GM21576 (cell line): ENCODE measurements at regions not wholly inside any gene's neighbourhood (a gene's known extent, or its start where the extent isn't known, plus 50 kb on each side); places are given as distances from the start of the nearest gene placed in this dataset.

Experiments used
- ATAC-seq: cut with Tn5 transposase; IDR thresholded peaks from one replicate; pipeline ENCODE4 v1.9.1; 2021; ENCODE audit warnings: mild to moderate bottlenecking, moderate library complexity; ENCODE audit not compliant: unreplicated experiment

GRCh38 chr9:7899753-7900152 lies 100.2 kb upstream of the DMAC1 start:
- ATAC-seq, result no peak

- ATAC-seq, result no peak
Measured at GRCh38 chr9:7894231-7894630, 94.7 kb upstream of the DMAC1 start.

- ATAC-seq, result no peak
Measured at GRCh38 chr9:7892975-7893374, 93.4 kb upstream of the DMAC1 start.

DNA sequence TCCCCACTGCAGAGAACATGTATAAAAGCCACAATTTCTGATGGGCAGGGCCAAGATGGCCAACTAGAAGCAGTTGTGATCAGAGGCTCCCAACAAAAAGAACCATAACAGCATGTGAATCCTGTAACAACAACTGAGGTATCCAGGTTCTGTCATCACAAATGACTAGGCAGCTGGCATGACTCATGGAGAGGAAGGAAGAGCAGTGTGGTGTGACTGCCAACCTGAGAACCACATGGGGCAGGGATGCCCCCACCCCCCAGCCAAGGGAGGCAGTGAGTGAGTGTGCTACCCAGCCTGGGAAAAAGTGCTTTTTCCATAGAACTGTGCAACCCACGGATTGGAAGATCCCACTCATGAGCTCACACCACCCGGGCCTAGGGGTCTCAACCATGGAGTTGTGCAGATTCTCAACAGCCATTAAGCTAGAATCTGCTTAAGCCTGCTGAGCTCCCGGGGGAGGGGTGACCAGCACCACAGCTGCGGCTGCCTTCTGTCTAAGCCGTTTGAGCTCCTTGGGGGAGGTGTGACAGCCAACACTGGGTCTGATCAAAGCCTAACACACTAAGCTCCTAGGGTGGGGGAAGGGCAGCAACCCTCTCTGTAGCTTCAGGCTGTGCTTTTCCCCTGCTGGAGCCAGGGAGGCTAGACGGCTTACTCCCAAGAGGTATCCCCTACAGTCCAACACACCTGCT lies 80.1 kb upstream of the DMAC1 start:
- ATAC-seq, result no peak

DNA sequence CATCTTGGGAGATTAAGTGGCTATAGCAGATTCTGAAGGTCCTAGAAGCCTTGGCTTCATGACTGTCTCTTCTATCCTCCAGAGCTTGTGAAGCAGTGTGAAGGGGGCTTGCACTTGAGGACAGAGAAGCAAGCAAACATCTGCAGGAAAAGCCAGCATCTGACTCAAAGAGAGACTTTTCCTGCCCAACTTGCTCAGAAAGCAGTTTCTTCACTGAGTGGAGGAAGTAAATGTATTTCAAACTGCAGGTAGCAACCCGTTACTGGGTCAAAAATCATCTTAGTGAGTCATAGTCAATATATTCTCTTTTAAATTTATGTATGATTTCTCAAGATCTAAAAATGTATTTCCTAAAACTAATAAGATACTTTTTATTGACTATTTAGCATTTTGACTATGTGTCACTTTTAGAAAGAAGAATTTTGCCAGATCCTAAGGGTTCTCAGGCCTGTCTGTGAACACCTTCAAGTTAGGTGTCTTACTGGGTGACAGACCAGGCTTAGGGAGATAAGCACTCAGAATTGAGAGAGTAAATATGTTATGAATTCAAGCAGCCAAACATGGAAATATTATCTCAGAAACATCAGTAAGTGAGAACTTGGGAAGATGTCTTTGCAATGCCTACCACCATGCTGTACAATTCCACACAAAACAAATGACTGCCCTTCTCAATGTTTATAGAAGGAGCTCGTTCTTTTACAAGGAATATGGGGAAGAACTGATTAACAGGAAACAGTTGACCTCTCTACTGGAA lies 72.6 kb upstream of the DMAC1 start:
- no peak for ATAC-seq

DNA sequence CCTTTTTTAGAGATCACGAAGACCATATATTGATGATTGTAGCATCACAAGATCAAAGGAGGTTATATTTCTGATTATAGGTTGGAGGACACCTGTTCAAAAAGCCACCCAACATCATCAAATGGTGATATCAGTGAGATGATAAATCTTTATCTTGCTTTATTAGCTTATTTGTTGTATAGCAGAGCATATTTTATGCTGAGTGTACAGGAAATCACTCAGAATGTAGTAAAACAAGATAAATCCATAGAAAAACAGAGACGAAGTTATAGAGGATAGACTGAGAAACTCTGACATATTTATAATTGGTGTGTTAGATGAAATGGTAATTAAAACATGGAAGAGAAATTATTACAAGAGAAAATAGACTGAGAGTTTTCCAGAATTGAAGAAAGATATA lies 69.8 kb upstream of the DMAC1 start:
- ATAC-seq, result no peak

- no peak for ATAC-seq
Measured at GRCh38 chr9:7862170-7862569, 62.6 kb upstream of the DMAC1 start.

- no peak for ATAC-seq
Measured at GRCh38 chr9:7861086-7861485, 61.5 kb upstream of the DMAC1 start.

DNA sequence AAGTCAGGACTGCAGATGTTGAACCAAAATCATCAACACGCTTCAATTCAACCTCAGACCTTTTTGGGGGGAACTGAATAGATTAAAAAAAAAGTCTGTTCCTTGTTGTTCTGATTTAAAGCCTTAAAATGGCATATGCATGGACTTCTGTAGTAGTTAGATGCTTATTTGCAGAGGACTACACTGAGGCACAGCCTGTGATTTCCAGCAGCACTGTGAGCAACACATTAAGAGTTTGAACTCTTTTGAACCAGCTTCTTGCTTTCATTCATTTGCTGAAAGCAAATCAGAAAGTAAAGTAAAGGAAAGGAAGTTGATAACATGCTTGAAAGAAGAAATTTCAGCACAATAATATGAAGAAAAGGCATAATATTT lies 60.7 kb upstream of the DMAC1 start:
- no peak for ATAC-seq

- ATAC-seq, result no peak
Measured at GRCh38 chr9:7859701-7860334, 60.2 kb upstream of the DMAC1 start.

DNA sequence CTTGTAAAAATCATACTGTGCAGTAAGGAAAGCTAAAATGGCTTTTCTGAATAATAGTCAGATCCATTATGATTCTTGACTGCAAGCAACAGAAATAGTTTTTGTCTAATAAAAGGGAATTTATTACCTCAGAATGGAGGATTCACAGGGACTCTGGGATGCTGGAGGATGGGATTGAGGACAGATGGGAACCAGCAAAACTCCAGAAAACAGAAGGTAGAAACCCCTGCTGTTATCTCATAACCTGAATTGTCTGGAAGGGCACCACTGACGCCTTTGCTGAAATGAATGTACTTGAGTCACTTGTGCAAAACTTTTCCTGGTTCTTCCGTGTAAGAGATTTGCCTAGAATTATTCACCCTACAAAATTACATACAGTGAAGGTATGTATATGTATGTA lies 58.6 kb upstream of the DMAC1 start:
- ATAC-seq, result no peak

- ATAC-seq, result no peak
Measured at GRCh38 chr9:7854763-7855162, 55.2 kb upstream of the DMAC1 start.
